Activated CD8-positive, alpha-beta memory T cell treated with anti-CD3 and anti-CD28 coated beads for 48 hours (primary cell): ENCODE measurements at regions not wholly inside any gene's neighbourhood (a gene's known extent, or its start where the extent isn't known, plus 50 kb on each side); places are given as distances from the start of the nearest gene placed in this dataset.
"Not testable (repeated sequence)": the region's sequence is repeated elsewhere in the genome, so short reads cannot be mapped to it uniquely, and the experiment has no call there.

Source experiments
- DNase-seq, 3 experiments: peaks; one replicate each; pipeline ENCODE4 v3.0.0-alpha.2; 2020; ENCODE audit warnings: low read depth in 2 of 3, low spot score in 2 of 3

GRCh38 chr10:78465431-78465830 lies 431.8 kb downstream of the RPS24 start:
- DNase-seq: no peak

GRCh38 chr10:78467496-78468106 lies 433.9 kb downstream of the RPS24 start:
- DNase-seq: no peak

DNA sequence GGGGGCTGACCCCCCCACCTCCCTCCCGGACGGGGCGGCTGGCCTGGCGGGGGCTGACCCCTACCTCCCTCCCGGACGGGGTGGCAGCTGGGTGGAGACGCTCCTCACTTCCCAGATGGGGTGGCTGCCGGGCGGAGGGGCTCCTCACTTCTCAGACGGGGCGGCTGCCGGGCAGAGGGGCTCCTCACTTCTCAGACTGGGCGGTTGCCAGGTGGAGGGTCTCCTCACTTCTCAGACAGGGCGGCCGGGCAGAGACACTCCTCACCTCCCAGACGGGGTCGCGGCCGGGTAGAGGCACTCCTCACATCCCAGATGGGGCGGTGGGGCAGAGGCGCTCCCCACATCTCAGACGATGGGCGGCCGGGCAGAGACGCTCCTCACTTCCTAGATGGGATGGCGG lies 435.1 kb downstream of the RPS24 start:
- not testable (repeated sequence) for DNase-seq

DNA sequence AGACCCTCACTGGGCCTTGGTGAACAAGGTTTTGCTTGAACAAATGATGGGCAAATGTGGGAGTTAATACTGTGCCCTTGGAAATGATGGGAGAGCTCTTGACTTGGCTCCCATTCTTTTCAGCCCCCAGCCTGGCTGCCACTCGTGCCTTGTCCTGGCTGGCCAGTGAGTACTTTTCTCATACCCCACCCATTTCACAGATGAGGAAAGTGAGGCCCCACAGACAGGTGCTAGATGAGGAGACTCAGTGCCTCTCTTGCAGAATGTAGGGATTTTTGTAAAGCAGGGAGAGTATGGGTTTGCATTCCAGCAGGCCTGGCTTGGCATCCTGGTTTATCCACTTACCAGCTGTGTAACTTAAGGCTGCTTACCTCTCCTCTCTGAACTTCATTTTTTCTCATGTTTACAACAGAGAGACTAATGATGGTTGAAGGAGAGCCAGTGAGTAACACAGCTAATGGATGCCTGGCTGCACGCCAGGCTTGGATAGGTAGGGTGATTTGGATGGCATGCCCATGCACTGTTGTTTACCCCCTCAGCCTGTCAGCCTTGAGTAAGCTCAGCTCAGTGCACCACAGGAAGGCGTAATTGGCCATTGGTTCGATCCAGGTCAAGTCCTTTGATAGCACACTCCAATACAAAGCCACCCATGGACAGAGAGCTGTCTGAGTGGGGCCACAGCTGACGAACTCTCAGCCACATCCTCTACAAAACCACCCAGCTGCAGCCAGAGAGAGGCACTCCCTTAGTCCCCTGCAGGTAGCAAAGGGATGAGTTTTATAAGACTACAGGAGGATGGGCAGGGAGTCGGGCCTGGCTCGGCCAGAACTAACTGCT lies 436.8 kb downstream of the RPS24 start:
- DNase-seq: no peak

DNA sequence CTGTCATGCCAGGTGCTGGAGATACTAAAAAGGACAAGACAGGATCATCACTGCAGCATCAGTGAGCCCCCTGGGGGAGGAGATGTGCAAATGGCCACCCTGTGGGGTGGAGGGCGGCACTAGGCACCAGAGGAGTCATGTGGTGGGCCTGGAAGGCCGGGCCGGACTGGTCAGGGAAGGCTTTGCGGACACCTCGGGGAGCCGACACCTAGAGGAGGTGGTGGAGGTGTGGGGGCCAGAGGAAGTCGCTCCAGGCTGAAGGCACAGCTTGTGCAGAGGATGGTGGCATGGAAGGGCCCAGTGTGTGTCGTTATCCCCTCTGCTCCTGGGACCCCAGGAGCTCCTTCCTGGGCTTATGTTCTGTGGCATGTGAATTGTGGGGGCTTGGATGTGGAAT lies 437.7 kb downstream of the RPS24 start:
- no peak for DNase-seq

GRCh38 chr10:78471723-78472550 lies 438.3 kb downstream of the RPS24 start:
- DNase-seq: no peak

DNA sequence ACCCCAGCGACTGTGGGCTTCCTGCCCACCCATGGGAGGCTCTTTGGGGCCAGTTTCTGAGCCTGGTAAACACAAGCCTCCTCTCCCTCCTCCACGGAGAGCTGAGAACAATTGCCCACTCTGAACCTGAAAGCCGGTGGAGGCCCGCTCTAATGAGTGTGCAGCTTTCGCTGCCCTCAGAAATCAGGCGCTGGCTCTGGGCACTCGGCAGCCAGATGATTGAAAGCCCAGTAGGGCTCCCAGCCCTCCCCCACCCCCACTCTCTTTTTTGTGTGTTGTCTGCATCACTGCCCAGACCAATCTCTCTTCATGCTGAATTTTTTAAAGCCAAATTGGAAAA lies 438.9 kb downstream of the RPS24 start:
- no peak for DNase-seq

DNA sequence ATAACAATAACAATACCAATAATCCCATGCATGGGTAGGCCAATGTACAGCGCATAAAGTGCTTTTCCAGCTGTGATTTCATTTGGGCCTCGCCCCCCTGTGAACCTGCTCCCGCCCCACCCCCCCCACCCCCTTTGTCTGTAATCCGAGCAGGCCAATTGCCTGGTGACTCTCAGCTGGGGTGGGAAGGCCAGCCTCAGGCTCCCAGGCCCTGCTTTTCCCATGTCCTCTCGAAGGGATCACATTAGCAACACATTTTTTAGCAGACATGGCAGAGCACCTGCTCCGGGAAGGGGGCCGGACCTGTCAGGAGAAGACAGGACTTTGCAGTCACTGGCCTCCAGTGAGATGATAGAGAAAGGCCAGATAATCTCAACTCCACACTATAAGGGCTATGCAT lies 439.3 kb downstream of the RPS24 start:
- DNase-seq: no peak

GRCh38 chr10:78474743-78475142 lies 441.1 kb downstream of the RPS24 start:
- DNase-seq: no peak

- DNase-seq: no peak
Measured at GRCh38 chr10:78475437-78475836, 441.8 kb downstream of the RPS24 start.

GRCh38 chr10:78476156-78476555 lies 442.5 kb downstream of the RPS24 start:
- DNase-seq: no peak

- no peak for DNase-seq
Measured at GRCh38 chr10:78476844-78477243, 443.2 kb downstream of the RPS24 start.

DNA sequence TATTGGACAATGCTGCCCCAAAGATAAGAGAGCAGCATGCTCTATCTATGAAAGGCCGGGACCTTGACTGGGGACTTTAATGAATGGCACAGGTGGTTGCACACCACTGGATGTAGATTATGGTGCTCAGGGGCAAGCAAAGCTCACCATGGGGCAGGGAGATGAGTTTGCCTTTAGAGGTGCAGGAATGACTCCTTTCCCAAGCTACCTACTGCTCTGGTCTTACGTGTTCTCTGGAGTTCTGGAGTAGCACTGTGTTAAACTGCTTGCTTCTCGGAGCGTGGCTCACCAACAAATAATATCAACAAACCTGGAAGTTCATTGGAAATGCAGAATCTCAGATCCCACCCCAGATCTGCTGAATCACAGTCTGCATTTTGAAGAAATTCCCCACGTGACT lies 445.3 kb downstream of the RPS24 start:
- no peak for DNase-seq

DNA sequence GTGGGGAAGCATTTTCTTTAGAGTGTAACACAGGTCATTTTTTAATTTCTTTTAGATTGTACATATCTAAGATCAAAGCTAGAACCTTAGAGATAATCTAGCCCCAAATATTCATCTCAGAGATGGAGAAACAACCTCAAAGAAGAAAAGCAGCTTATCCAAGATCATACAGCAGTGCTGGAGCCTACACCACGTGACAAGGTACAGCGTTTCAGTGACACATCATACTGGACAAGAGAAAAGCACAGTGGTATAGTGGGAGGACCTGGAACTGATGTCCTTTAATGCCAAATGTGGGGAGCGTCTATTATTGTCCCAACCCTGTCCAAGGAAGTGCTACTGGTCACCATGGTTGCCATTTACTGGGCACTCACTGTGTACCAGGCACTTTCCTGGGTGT lies 445.8 kb downstream of the RPS24 start:
- DNase-seq: no peak

- no peak for DNase-seq
Measured at GRCh38 chr10:78481842-78482241, 448.2 kb downstream of the RPS24 start.

- no peak for DNase-seq
Measured at GRCh38 chr10:78483641-78484040, 450.0 kb downstream of the RPS24 start.

DNA sequence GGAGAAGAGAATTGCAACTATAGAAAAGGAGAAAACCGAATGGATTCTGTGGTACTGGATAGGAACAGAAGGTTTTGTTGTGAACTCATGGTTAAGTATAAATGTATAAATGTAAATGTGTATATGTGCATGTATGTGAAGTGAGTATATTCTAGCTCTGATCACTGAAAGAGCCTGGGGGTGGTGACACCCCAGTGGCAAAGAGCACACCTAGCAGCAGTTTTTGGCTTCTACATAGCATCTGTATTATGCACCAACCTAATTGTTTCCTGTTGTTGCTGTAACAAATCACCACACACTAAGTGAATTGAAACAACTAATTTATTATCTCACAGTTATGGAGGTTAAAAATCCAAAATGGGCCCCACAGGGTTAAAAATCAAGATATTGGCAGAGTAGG lies 455.4 kb downstream of the RPS24 start:
- DNase-seq: no peak

DNA sequence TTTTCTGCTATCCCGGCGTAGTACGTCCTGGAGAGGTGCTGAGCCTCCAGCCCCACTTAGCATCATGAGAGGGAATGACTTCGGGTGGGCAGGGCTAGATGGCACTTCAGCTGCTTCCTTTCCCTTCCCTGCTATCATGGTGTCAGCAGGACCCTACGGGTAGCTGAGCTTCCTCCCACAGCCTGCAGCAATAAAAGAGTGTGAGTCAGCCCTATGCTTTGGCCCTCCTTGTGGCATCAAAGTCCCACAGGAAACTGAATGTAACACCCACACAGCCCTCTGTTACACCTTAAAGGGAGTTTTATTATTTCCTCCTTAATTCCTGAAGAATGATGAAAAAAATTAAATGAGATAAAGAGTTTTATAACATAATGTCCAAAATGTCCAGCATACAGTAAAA lies 458.1 kb downstream of the RPS24 start:
- no peak for DNase-seq

GRCh38 chr10:78492424-78492823 lies 458.8 kb downstream of the RPS24 start:
- no peak for DNase-seq

DNA sequence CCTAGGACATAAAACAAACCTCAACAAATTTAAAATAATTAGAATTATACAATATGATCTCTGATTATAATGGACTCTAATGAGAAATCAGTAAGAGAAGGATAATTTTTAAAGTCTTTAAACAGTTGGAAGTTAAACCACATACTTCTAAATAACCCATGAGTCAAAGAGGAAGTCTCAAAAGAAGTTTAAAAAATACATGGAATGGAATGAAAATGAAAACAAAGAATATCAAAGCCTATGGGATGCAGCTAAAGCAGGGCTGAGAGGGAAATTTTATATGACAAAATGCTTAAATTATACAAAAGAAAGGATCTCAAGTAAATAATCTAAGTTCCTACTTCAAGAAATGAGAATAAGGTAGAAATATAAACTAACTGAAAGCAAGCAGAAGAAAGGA lies 460.5 kb downstream of the RPS24 start:
- no peak for DNase-seq

DNA sequence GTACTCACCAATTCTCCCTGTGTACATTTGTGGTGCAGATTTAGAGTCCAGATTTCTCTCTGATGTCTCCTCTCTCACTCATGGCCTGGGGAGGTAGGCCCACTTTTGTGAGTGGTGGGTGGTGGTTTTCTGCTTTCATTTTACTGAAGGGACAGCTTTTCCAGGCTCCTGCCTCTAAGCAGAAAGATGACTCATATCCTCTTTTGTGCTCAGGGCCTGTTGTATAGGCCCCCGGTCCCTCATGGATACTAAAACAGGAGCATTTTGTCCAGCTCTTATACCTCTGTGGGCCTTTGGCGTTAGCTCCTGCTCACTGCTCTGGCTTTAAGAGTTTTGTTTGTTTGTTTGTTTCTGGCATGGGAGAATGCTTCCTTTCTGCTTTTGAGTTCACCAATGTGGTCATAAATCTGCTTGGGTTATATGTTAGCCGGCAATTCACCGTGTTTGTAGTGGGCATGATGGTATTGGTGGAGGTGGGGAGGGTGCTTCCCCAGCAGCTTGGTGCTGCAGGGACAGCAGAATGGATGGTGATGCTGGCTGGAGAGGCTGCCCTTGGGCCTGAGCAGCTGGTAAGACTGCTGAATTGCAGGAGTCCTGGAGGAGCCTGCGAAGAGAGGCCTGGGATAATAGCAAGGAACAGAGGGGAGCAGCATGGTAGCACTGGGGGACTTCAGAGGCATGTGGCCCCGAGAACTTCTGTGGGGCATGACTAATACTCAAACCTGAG lies 468.7 kb downstream of the RPS24 start:
- no peak for DNase-seq
